Stimulated activated CD8-positive, alpha-beta memory T cell treated with anti-CD3 and anti-CD28 coated beads, Interleukin-15, amount 100 ng/mL, for 4 hours (primary cell): ENCODE measurements at regions not wholly inside any gene's neighbourhood (a gene's known extent, or its start where the extent isn't known, plus 50 kb on each side); places are given as distances from the start of the nearest gene placed in this dataset.

Source experiments
- DNase-seq, 2 donors: peaks; one replicate each; pipeline ENCODE4 v3.0.0-alpha.2; 2020; ENCODE audit warnings: low read depth in 2 of 2

- DNase-seq: no peak
Measured at GRCh38 chr18:78527984-78528383, 451.6 kb upstream of the SALL3 start.

GRCh38 chr18:78528411-78529258, 451.0 kb upstream of the SALL3 start:
- DNase-seq: no peak

- no peak for DNase-seq
Measured at GRCh38 chr18:78531637-78532036, 448.0 kb upstream of the SALL3 start.

GRCh38 chr18:78538669-78539440, 440.8 kb upstream of the SALL3 start:
- DNase-seq: no peak

- no peak for DNase-seq
Measured at GRCh38 chr18:78540636-78541529, 438.7 kb upstream of the SALL3 start.

- DNase-seq: no peak
Measured at GRCh38 chr18:78542204-78542603, 437.4 kb upstream of the SALL3 start.

- DNase-seq: no peak
Measured at GRCh38 chr18:78543201-78543725, 436.4 kb upstream of the SALL3 start.

GRCh38 chr18:78546281-78546680, 433.3 kb upstream of the SALL3 start:
- DNase-seq: no peak

- DNase-seq: no peak
Measured at GRCh38 chr18:78547817-78548216, 431.8 kb upstream of the SALL3 start.

GRCh38 chr18:78548261-78549058, 431.2 kb upstream of the SALL3 start:
- no peak for DNase-seq

- no peak for DNase-seq
Measured at GRCh38 chr18:78549971-78550370, 429.6 kb upstream of the SALL3 start.

- DNase-seq: no peak
Measured at GRCh38 chr18:78554944-78555608, 424.5 kb upstream of the SALL3 start.

GRCh38 chr18:78557371-78557770, 422.2 kb upstream of the SALL3 start:
- no peak for DNase-seq

GRCh38 chr18:78558101-78558810, 421.4 kb upstream of the SALL3 start:
- no peak for DNase-seq

GRCh38 chr18:78558948-78559347, 420.7 kb upstream of the SALL3 start:
- DNase-seq: no peak

- DNase-seq: no peak
Measured at GRCh38 chr18:78559584-78559983, 420.0 kb upstream of the SALL3 start.

GRCh38 chr18:78561757-78562510, 417.7 kb upstream of the SALL3 start:
- DNase-seq: no peak

- DNase-seq: no peak
Measured at GRCh38 chr18:78562531-78562961, 417.1 kb upstream of the SALL3 start.

- DNase-seq: no peak
Measured at GRCh38 chr18:78563110-78563509, 416.5 kb upstream of the SALL3 start.
